ENCODE measurements at regions not wholly inside any gene's neighbourhood (a gene's known extent, or its start where the extent isn't known, plus 50 kb on each side); places are given as distances from the start of the nearest gene placed in this dataset.

DNA sequence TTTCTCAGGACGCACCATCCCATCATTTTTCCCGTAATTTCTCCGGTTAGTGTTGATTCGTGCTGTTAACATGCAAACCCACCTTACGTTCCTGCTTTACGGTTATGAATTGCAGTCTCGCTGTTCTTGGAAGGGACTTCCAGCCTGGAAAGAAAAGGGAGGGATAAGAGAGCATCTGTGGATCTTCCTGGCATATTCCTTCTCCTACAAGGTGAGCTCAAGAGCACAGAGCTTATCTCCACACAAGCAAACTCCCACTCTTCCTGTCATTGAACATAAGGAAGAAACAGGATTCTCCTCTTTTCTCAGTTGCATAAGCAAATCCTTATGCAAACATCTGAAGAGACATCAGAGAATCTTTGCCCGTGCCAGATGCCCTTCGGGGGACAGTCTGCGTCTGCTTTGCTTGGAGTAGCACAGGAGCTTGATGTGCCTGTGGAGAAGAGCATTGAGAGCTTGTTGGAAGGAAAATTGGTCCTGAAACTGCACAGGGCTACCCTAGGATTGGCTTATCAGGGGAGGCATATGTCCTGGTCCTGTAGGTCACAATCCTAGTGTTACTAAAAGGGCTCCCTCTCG is 127.0 kb downstream of the ASMT start:
- TF ChIP-seq CTCF (IDR thresholded peaks at IDR 0.05) (no peak), MAFK (IDR thresholded peaks at IDR 0.05; ENCODE audit: partially characterized antibody) (no peak), RFX5 (IDR thresholded peaks at IDR 0.05) (no peak), KDM5A (IDR thresholded peaks at IDR 0.05) (no peak), POLR2A (IDR thresholded peaks at IDR 0.05; ENCODE audit: low read length) (no peak), FOXS1 (CRISPR knock-in tag; IDR thresholded peaks at IDR 0.05) (no peak), PBX3 (IDR thresholded peaks at IDR 0.05) (no peak), EP300 (IDR thresholded peaks at IDR 0.05) (no peak)
- TF ChIP-seq, protein P1, sequence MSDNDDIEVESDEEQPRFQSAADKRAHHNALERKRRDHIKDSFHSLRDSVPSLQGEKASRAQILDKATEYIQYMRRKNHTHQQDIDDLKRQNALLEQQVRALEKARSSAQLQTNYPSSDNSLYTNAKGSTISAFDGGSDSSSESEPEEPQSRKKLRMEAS (IDR thresholded peaks at IDR 0.05), result no peak
